Activated effector memory CD4-positive, alpha-beta T cell treated with Interleukin-2 at 50 U/mL for 16 hours (primary cell): ENCODE measurements at regions not wholly inside any gene's neighbourhood (a gene's known extent, or its start where the extent isn't known, plus 50 kb on each side); places are given as distances from the start of the nearest gene placed in this dataset.

ENCODE experiments used
- DNase-seq: peaks from one replicate; pipeline ENCODE4 v3.0.0-alpha.2; 2020

DNA sequence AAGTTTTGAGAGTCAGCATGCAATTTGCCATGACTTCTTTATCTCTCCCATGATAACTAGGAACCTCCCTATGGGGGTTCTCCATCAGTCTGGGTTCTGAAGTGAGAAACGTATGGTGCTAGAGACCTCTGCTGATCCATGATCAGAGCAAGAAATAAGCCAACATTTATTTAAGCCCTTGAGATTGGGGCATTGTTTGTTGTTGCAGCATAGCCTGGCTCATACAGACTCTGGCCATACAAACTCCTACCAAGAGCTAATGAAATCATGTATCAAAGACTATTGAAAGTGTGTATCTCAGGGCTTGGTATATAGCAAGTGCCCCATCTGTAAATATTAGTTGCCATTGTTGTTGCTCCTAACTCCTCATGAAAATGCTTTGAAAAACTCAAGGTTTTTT lies 233.9 kb downstream of the MAF start:
- DNase-seq: no peak

DNA sequence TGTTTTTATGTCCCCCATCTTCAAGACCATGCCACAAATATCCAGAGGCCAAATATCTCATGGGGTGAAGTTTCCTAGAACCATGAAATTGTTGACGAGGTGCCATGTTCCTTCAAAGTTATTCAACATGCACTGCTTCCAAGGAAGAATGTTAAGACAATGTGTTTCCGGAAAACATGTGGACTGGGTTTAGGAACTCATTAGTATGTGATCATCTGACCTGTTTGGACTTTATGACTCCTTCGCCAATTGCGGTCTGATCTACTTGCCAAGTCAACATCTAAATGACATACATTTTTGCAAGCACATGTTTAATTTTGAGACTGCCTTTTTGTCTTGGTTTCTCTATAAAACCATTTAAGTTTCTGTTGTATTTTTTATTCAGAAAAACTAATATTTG lies 234.8 kb downstream of the MAF start:
- DNase-seq: no peak

- no peak for DNase-seq
Measured at GRCh38 chr16:79363484-79363883, 237.1 kb downstream of the MAF start.

- DNase-seq: no peak
Measured at GRCh38 chr16:79363035-79363434, 237.5 kb downstream of the MAF start.

DNA sequence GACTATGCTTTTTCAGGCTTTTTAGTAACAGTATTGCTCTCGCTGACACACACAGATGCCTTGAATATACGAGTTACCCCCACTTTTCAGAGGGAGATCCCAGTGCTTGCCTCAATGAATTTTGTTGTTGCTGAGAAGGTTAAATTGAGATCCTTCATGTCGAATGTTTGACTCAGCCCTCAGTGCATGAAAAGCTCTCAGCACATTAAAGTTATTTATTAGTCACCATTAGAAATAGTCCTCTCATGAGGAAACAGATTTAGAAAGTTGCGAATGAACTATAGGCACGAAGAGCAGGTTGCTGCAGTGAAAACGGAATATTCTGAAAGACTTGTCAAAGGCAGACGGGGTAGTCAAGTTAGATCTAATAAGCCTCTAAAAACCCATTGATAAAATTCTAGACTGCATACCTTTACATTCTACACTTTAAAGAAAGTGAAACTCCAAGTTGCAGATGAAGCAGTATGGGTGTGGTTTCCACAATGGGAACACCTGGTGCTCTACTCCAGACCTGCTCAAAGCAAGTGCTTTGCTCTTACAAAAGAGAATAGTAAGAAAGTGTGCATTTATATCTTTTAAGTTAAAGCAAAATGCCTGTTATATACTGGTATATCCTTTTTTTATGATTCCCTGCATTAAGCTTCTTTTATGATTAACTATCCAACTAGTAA lies 238.1 kb downstream of the MAF start:
- no peak for DNase-seq

DNA sequence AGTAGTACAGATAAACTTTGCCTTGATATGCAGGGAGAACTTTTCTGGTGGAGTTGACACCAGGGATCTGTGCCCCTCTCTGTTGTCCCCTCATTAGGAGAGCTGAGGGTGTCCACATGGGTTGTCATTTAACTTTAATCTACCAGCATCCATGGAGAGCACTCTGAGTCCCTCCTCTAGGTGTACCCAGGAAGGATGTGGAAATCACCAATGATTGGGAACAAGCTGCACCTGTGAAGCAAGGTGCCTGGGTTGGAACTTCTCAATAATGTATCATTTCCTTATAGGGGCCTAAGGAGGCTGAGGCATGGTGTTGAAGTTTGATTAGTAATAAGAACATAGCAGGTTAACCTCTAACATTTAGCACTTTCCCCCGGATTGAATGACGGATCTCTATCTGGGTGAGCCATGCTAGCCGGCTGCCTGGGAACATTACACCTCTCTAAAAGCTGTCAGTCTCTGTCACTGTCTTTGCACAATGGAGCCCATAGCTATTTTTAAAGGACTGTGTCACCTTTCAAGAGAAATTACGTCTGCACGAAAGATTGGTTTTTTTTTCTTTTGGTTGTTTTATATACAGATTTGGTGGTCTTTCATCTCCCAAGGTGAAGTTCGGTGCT lies 239.3 kb downstream of the MAF start:
- no peak for DNase-seq

GRCh38 chr16:79360267-79360666 lies 240.3 kb downstream of the MAF start:
- no peak for DNase-seq

DNA sequence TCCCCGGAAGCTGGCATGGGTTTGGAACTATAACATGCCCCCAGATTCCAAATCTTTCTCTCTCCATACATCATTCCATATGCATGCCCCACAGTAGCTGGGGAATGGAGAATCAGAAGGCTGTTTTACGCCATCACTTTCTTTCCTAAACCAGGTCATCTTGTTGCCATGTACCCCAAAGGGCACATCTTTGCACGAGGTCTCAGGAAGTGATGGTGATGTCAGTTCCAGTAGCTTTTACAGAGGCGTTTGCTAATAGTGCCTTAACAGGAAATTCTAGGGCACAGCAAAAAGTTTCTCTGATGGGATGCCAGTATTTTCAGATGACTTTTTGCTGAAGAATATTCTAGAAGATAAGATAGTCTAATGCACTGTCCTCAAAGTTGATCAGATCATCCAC lies 241.5 kb downstream of the MAF start:
- no peak for DNase-seq

- no peak for DNase-seq
Measured at GRCh38 chr16:79358188-79358587, 242.3 kb downstream of the MAF start.

DNA sequence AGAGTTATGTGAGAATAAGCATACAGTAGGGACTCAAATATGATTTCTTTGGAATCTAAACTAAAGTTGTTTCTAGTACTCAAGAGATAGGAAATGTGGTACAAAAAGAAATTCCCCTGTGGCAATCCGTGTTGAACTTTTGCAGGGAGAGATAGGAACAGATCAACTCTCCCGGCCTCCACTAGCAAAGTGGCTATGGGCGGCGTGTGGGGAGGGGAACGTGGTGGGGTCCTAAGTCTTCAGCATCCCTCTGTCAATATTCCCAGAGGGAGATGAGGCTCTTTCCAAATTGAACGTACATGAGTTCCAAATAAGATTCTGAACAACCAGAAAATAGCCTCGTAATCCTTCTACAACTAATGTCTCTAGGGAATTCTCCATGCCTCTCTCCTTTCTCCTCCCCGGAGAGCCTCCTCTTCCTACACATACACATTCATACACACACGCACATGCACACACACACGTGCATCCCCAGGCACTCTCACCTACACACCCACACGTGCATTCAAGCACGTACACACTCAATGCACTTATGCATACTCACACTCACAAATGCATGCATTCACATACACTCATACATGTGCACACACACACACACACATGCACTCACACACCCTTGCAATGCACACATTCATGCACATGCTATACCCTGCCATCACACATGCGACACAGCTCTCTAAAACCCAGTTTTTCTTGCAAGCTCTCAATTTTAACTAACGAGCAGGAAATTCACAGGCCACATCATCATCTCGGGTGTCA lies 244.8 kb downstream of the MAF start:
- no peak for DNase-seq

- no peak for DNase-seq
Measured at GRCh38 chr16:79351927-79352326, 248.6 kb downstream of the MAF start.

- no peak for DNase-seq
Measured at GRCh38 chr16:79349803-79350202, 250.7 kb downstream of the MAF start.

GRCh38 chr16:79348521-79349306 lies 251.8 kb downstream of the MAF start:
- DNase-seq: no peak

DNA sequence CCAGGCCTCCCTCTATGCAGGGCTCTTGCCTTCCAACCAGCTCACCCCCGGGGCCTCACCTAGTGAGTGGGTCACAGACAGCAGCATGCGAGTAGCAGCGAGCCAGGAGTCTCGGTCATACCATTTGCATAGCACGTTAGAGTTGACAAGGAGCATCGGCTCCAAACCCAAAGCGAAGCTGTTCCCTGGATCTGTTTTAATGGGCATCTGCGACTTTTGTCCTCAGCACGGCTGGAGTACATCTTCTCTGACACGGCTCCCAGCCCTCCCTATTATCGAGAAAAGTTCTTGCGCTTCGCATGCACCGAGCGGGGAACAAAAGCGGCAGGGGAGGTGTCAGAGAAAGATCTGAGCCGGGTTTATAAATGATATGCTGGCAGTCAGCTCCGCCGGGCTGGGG lies 253.3 kb downstream of the MAF start:
- no peak for DNase-seq

DNA sequence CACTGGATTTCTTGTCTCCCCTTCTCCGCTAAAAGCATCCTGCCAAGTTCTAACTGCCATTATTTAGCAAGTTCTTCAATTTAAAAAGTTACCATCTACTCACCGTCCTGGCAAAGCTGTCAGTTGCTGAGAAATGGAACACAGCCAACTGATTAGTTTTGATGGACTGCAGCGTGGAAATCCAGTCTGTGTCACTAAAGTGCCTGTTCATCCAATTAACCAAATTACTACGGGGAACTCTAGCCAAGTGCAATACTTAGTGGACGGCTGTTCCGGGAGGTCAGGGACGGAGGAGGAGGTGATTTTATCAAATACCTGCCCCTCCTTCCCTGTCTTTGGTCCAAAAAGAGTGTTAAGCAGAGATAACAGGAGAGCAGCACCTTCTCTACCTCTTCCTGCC lies 260.7 kb downstream of the MAF start:
- no peak for DNase-seq

GRCh38 chr16:79337906-79338305 lies 262.6 kb downstream of the MAF start:
- no peak for DNase-seq

DNA sequence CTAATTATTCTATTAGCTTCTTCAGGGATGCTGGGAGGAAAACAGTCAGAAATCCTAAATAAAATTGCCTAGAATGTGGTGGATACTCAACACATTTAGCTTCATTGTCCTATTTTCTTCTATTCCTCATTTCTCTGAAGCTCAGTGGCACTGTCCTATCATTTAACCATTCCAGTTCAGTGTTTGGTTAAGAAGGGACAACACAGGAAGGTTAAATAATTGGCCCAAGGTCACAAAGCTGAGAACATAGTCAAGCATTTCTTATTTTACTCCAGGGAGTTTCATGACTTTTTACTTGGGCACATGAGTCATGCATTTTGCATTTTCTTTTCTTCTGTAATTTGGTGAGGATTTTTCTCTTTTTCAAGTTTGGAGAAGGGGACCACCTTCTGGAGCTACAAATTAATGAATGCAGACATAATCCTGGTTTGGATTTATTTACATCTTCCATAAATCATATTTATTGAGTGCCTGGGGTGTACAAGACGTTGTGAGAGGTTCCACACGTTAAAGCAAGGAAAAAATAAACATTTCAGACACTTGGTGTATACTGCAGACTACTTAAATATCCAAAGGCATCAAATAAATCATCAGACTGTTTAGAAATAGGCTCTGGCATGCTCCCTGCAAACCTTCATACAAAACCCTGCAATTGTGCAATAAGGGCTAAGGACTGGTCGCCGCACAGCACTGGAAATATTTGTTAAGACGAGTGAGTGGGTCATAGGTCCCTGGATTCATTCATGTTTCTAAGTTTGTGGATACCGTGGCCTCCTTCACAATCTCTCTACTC lies 263.9 kb downstream of the MAF start:
- DNase-seq: no peak

GRCh38 chr16:79334127-79334526 lies 266.4 kb downstream of the MAF start:
- no peak for DNase-seq

DNA sequence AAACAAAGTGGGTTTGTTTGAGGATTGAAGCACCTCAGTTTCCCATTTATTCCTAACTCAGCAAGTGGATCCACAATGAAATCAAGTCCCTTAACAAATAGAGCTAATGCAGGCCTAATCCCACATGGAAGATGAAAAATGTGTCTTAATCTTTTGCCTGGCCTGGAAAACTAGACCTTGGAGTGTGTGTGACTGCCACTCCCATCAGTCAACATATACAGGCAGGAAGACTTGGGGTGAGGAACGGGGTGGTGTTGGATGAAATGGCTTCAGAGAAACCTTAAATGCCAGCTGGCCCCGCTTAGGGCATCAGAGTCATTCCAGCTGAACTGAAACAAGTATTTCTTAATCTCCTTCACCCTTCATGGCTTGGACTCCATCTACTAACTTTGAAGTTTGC lies 269.5 kb downstream of the MAF start:
- DNase-seq: no peak

- DNase-seq: no peak
Measured at GRCh38 chr16:79329967-79330366, 270.6 kb downstream of the MAF start.

GRCh38 chr16:79329166-79329521 lies 271.4 kb downstream of the MAF start:
- DNase-seq: no peak

DNA sequence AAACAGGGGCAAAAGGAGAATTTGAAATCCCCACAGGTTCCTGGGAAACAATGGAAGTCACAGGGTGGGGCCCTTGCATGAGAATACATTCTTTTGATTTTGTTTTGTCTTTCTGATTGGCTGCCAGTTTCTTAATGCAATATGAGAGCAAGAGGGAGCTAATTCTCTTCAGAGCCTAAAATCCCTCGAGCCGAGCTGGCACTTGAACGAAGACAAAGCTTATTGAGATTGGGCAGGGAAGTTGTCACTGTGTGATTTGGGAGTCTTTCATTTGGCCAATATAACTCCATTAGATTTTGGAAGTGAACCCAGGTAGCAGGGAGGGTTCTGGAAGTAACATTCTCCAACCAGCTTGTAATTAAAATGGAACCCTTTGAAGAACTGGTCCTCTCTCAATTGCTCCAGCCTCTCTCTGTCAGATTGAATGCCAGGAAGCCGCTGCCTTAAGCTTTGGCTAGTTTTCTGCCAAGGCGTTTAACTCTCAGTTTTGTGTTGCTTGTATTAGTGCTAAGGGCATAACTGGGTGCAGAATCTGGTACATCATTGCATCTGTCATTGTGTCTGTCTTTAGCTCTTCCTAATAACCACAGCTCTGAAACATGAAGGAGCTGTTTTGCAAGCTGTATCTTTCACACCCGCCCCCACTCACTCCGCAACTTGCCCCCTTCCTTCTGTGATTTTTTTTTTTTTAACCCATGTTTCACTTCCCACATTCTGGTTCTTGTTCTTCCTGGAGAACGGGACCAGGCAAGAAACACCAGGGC lies 272.0 kb downstream of the MAF start:
- DNase-seq: no peak
